GM21576 (cell line): ENCODE measurements at regions not wholly inside any gene's neighbourhood (a gene's known extent, or its start where the extent isn't known, plus 50 kb on each side); places are given as distances from the start of the nearest gene placed in this dataset.

Experiments used
- ATAC-seq: cut with Tn5 transposase; IDR thresholded peaks from one replicate; pipeline ENCODE4 v1.9.1; 2021; ENCODE audit warnings: mild to moderate bottlenecking, moderate library complexity; ENCODE audit not compliant: unreplicated experiment

- no peak for ATAC-seq
These were observed 236.0 kb downstream of the IRF8 start for GRCh38 chr16:86134802-86135461.

GRCh38 chr16:86137359-86137758 lies 238.4 kb downstream of the IRF8 start:
- no peak for ATAC-seq

GRCh38 chr16:86138121-86139085 lies 239.4 kb downstream of the IRF8 start:
- ATAC-seq: no peak

- no peak for ATAC-seq
These were observed 243.9 kb downstream of the IRF8 start for GRCh38 chr16:86142801-86143236.

GRCh38 chr16:86143666-86144065 lies 244.7 kb downstream of the IRF8 start:
- no peak for ATAC-seq

GRCh38 chr16:86145669-86146068 lies 246.7 kb downstream of the IRF8 start:
- no peak for ATAC-seq

GRCh38 chr16:86150641-86151238 lies 251.8 kb downstream of the IRF8 start:
- ATAC-seq: no peak

- no peak for ATAC-seq
These were observed 252.4 kb downstream of the IRF8 start for GRCh38 chr16:86151239-86151851.

GRCh38 chr16:86156155-86156554 lies 257.2 kb downstream of the IRF8 start:
- no peak for ATAC-seq

- no peak for ATAC-seq
These were observed 258.8 kb downstream of the IRF8 start for GRCh38 chr16:86157616-86158247.

- no peak for ATAC-seq
These were observed 259.9 kb downstream of the IRF8 start for GRCh38 chr16:86158688-86159360.

- ATAC-seq: no peak
These were observed 266.5 kb downstream of the IRF8 start for GRCh38 chr16:86165479-86165878.

GRCh38 chr16:86166414-86166813 lies 267.5 kb downstream of the IRF8 start:
- no peak for ATAC-seq

GRCh38 chr16:86167061-86167460 lies 268.1 kb downstream of the IRF8 start:
- no peak for ATAC-seq

GRCh38 chr16:86170720-86171119 lies 271.8 kb downstream of the IRF8 start:
- ATAC-seq: no peak

GRCh38 chr16:86171329-86171728 lies 272.4 kb downstream of the IRF8 start:
- no peak for ATAC-seq

GRCh38 chr16:86175816-86176215 lies 276.9 kb downstream of the IRF8 start:
- ATAC-seq: no peak

GRCh38 chr16:86176462-86176861 lies 277.5 kb downstream of the IRF8 start:
- no peak for ATAC-seq

GRCh38 chr16:86180244-86180643 lies 281.3 kb downstream of the IRF8 start:
- ATAC-seq: no peak

- no peak for ATAC-seq
These were observed 281.8 kb downstream of the IRF8 start for GRCh38 chr16:86180780-86181179.
